ENCODE measurements at regions not wholly inside any gene's neighbourhood (a gene's known extent, or its start where the extent isn't known, plus 50 kb on each side); places are given as distances from the start of the nearest gene placed in this dataset.

DNA sequence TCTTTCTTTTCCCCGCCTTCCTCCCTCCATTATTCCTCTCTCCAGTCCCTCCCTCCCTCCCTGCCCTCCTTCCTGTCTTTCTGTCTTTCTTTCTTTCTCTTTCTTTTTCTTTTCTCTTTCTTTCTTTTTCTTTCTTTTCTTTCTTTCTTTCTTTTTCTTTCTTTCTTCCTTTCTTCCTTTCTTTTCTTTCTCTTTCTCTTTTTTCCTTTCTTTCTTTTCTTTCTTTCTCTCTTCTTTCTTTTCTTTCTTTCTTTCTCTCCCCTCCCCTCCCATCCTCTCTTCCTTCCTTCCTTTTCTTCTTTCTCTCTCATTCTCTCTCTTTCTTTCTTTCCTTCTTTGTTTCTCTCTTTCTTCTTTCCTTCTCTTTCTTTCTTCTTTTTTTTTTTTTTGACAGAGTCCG lies 402.2 kb upstream of the PLXNA2 start:
- DNase-seq, result no peak

- no peak for DNase-seq
Observed at GRCh38 chr1:208648146-208648545, 404.0 kb upstream of the PLXNA2 start.

- peak; percentile 33 to 58 for DNase-seq
Observed at GRCh38 chr1:208652296-208653160, 408.3 kb upstream of the PLXNA2 start.

GRCh38 chr1:208653426-208653825 lies 409.2 kb upstream of the PLXNA2 start:
- DNase-seq, result no peak

GRCh38 chr1:208654241-208654640 lies 410.1 kb upstream of the PLXNA2 start:
- DNase-seq, result no peak

DNA sequence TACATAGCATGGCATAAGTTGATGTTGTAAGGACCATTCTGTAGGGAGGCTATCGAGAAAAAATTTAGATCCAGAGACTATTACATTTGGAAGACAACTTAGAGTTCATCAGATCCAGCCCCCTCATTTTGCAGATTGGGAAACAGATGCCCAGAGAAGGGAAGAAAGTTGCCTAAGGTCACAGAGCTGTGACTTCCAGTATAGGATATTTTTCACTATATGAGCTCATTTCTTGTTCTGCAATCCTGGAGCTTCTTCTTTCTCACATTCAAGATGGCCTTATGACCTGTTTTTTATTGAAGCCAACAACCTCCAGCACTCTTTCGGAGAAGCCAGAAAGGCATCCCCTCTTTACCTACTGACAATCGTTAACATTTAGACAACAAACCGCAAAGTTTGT lies 421.8 kb upstream of the PLXNA2 start:
- DNase-seq, result no peak

DNA sequence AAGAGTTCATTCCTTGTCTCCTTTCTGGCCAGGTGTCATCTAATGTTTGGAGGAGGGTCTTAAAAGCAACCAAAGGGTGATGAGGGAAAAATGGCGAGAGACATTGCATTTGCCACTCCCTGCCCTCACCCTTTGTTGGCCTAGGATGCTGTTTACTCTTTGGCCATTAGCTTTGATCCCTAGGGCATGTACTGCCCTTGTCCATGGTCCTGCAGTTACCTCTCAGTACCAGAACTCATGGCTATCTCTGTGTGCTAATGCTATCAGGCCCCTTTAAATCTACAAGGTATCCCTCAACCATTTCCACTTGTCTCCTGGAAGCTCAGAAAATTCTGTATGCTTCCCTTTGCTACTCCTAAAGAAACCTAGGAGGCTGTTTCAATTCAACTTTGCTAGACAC lies 424.8 kb upstream of the PLXNA2 start:
- DNase-seq, result no peak

GRCh38 chr1:208670778-208671177 lies 426.6 kb upstream of the PLXNA2 start:
- no peak for DNase-seq

GRCh38 chr1:208681878-208682663 lies 437.9 kb upstream of the PLXNA2 start:
- DNase-seq, result no peak

DNA sequence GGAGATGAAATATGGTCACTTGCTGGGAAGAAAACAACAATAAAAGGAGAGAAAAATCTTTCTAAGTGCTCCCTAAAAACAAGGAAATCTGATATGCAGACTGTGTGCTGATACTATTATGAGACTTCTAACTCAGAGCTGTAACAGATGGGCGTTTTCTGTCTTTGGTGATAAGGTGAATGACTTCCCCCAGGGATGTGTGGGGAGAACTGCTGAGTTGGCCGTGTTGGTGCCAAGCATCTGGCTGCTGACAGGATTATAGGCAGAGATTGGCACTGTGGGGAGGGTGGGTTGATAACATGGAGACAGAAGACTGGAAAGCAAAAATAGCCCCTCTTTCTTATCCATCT lies 438.5 kb upstream of the PLXNA2 start:
- no peak for DNase-seq

- DNase-seq, result no peak
Observed at GRCh38 chr1:208683141-208683540, 439.0 kb upstream of the PLXNA2 start.

- DNase-seq, result no peak
Observed at GRCh38 chr1:208684192-208684591, 440.0 kb upstream of the PLXNA2 start.

GRCh38 chr1:208686592-208686991 lies 442.4 kb upstream of the PLXNA2 start:
- DNase-seq, result no peak

GRCh38 chr1:208688656-208689315 lies 444.6 kb upstream of the PLXNA2 start:
- no peak for DNase-seq

DNA sequence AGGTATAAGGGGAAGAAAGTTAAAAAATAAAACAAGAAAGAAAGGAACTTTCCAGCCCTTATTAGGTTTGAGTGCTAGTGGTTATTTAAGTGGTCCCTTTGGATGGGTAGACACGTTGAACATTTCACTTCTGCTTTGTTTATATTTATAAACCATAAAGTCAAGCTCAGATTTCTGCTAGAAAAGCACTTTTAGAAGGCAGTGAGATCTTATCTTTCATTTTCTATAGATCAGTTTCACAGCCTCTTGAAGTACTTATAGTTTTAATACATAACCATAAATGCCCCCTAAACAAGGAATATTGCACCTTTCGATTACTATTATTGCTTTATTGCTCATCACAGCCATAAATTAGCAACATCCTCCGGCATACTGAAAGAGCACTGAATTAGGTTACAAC lies 446.8 kb upstream of the PLXNA2 start:
- no peak for DNase-seq

DNA sequence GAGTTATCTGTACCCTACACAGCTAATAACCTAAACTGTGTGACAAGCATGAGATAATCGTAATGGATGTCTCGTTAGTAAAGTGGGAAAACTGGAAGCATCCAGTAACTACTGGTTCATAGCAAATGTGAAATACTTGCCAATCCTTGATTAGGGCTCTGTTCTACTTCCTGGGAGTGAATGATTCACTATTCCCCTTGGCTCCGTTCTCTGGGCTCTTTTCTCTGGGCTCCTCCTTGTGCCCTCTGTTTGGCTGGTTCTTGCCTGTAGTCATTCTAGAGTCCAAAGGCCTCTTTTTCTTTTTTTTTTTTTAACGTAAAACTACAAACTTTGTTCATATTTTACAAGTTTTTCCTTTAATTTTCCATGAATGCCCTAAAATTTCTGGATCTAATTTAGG lies 465.8 kb upstream of the PLXNA2 start:
- DNase-seq, result no peak

GRCh38 chr1:208714323-208714722 lies 470.1 kb upstream of the PLXNA2 start:
- no peak for DNase-seq

GRCh38 chr1:208717525-208717924 lies 473.3 kb upstream of the PLXNA2 start:
- no peak for DNase-seq

GRCh38 chr1:208722592-208722991 lies 478.4 kb upstream of the PLXNA2 start:
- no peak for DNase-seq

DNA sequence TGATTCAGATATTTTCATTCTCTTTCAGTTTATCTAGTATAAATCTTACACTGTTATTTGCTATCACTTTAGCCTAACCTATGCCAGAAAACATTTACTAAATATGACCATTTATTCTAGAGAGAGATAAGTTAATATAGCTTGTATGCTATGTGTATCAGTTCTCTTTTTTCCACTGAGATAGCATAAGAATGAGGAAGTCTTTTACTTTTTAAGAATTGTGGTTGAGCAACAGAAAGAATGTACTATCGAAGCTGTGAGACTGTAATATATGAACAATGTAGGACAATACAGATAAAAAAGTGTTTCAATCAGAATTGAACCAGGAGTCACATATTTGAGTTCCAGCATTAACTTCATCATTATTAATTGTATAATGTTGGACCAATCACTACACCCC lies 479.9 kb upstream of the PLXNA2 start:
- no peak for DNase-seq

DNA sequence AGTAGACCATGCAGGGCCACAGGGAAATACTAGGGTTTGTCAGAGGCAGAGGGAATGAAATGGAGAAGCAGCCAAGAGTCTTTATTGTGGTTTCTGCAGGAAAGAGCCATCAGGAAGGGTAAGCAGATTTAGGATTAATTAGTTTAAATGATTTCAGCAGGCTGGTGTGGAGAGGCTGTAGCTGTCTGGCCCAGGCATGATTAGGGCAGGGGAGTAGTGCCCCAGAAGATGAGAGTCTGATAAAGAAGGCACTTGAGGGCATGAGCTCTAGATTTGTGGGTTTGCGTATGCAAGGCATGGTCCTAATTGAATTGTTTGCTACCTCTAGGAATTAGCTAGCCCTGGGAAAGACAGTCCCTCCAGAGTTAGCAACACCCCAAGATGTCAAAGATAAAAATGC lies 484.6 kb upstream of the PLXNA2 start:
- no peak for DNase-seq

GRCh38 chr1:208731981-208732821 lies 488.0 kb upstream of the PLXNA2 start:
- peak; percentile 81 to 87 for DNase-seq

GRCh38 chr1:208737161-208737560 lies 493.0 kb upstream of the PLXNA2 start:
- no peak for DNase-seq
